ENCODE measurements at regions not wholly inside any gene's neighbourhood (a gene's known extent, or its start where the extent isn't known, plus 50 kb on each side); places are given as distances from the start of the nearest gene placed in this dataset.

DNA sequence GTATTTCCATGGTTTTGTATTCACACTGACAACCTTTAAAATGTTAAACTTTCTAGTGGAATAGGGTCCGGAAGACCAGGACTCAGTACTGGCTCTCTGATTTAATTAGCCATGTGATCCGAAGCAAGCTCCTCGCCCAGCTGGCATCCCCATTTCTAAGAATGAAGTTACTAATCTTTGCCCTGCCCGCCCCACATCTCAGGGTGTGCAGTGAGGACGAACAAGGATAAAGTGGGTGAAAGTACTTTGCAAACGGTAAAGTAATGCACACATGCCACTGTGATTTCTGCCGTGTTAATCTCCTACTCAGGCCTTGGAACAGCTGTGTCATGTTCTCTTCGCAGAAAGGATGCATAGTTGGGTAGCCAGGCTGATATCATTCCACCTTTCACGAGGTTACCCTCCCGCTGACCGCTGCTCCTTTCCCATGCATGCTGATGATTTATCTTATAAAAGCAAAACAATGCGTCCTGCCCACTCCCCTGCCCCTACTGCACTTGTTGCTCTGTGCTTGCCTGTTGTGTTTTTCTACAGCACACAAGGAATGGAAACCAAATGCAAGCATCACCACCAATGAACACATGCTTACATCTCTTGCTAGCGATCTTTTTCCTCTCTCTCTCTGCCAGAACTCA, 539.0 kb downstream of the EFNB2 start:
- H3K79me2 ChIP-seq (replicated peaks; ENCODE audit: insufficient read depth), result no peaks in the 10 kb centered on the region
- no peak overlapping the region for H3K4me2 ChIP-seq
- H3K4me1 ChIP-seq (ENCODE audit: insufficient read depth), result no peaks in the 10 kb centered on the region
- no peaks in the 10 kb centered on the region for H3K36me3 ChIP-seq (ENCODE audit: insufficient read depth)
- DNase-seq (ENCODE audit: low spot score) (no peak), ATAC-seq (no peak)
- Mint-ChIP-seq H3K4me3 (no peak overlapping the region), H3K27me3 (ENCODE audit: insufficient read depth, low read depth, poor library complexity) (peaks cover 3% of the 10 kb centered on the region), H3K4me1 (no peaks in the 10 kb centered on the region; the same call in 2 of the 3 replicates), H3K27ac (no peak overlapping the region), H3K9me3 (no peaks in the 10 kb centered on the region; the same call in 2 of the 3 replicates), H3K36me3 (ENCODE audit: low read depth) (no peaks in the 10 kb centered on the region)
- H2AFZ ChIP-seq, result no peak overlapping the region
- no peak overlapping the region for H3K27ac ChIP-seq (ENCODE audit: low read depth)
- no peak overlapping the region for H3K4me3 ChIP-seq
- H3K27me3 ChIP-seq (ENCODE audit: insufficient read depth), result no peaks in the 10 kb centered on the region
- H3K9me2 ChIP-seq (ENCODE audit: insufficient read depth), result no peaks in the 10 kb centered on the region
- TF ChIP-seq STAT1 (IDR thresholded peaks at IDR 0.05; ENCODE audit: unreplicated experiment) (no peak), ZNF114 (CRISPR knock-in tag; IDR thresholded peaks at IDR 0.05) (no peak), ZNF331 (CRISPR knock-in tag; IDR thresholded peaks at IDR 0.05; ENCODE audit: low read depth) (no peak), JUNB (IDR thresholded peaks at IDR 0.05; ENCODE audit: unreplicated experiment) (no peak), CREB1 (CRISPR knock-in tag; IDR thresholded peaks at IDR 0.05; ENCODE audit: low read depth) (no peak), EZH2phosphoT487 (IDR thresholded peaks at IDR 0.05; ENCODE audit: unreplicated experiment) (no peak), NANOG (IDR thresholded peaks at IDR 0.05; ENCODE audit: borderline replicate concordance) (no peak), EZH2 (IDR thresholded peaks at IDR 0.05; ENCODE audit: low read depth, unreplicated experiment) (no peak), POLR2AphosphoS5 (IDR thresholded peaks at IDR 0.05; ENCODE audit: low read depth) (no peak)
- TF ChIP-seq, protein P1, sequence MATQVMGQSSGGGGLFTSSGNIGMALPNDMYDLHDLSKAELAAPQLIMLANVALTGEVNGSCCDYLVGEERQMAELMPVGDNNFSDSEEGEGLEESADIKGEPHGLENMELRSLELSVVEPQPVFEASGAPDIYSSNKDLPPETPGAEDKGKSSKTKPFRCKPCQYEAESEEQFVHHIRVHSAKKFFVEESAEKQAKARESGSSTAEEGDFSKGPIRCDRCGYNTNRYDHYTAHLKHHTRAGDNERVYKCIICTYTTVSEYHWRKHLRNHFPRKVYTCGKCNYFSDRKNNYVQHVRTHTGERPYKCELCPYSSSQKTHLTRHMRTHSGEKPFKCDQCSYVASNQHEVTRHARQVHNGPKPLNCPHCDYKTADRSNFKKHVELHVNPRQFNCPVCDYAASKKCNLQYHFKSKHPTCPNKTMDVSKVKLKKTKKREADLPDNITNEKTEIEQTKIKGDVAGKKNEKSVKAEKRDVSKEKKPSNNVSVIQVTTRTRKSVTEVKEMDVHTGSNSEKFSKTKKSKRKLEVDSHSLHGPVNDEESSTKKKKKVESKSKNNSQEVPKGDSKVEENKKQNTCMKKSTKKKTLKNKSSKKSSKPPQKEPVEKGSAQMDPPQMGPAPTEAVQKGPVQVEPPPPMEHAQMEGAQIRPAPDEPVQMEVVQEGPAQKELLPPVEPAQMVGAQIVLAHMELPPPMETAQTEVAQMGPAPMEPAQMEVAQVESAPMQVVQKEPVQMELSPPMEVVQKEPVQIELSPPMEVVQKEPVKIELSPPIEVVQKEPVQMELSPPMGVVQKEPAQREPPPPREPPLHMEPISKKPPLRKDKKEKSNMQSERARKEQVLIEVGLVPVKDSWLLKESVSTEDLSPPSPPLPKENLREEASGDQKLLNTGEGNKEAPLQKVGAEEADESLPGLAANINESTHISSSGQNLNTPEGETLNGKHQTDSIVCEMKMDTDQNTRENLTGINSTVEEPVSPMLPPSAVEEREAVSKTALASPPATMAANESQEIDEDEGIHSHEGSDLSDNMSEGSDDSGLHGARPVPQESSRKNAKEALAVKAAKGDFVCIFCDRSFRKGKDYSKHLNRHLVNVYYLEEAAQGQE (IDR thresholded peaks at IDR 0.05; ENCODE audit: unreplicated experiment), result no peak
- TF ChIP-seq, protein P2, sequence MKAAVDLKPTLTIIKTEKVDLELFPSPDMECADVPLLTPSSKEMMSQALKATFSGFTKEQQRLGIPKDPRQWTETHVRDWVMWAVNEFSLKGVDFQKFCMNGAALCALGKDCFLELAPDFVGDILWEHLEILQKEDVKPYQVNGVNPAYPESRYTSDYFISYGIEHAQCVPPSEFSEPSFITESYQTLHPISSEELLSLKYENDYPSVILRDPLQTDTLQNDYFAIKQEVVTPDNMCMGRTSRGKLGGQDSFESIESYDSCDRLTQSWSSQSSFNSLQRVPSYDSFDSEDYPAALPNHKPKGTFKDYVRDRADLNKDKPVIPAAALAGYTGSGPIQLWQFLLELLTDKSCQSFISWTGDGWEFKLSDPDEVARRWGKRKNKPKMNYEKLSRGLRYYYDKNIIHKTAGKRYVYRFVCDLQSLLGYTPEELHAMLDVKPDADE (IDR thresholded peaks at IDR 0.05), result no peak
- TF ChIP-seq, protein P3, sequence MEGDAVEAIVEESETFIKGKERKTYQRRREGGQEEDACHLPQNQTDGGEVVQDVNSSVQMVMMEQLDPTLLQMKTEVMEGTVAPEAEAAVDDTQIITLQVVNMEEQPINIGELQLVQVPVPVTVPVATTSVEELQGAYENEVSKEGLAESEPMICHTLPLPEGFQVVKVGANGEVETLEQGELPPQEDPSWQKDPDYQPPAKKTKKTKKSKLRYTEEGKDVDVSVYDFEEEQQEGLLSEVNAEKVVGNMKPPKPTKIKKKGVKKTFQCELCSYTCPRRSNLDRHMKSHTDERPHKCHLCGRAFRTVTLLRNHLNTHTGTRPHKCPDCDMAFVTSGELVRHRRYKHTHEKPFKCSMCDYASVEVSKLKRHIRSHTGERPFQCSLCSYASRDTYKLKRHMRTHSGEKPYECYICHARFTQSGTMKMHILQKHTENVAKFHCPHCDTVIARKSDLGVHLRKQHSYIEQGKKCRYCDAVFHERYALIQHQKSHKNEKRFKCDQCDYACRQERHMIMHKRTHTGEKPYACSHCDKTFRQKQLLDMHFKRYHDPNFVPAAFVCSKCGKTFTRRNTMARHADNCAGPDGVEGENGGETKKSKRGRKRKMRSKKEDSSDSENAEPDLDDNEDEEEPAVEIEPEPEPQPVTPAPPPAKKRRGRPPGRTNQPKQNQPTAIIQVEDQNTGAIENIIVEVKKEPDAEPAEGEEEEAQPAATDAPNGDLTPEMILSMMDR (conservative IDR thresholded peaks at IDR 0.05; ENCODE audit: low read depth in 2 of 2), result no peak
- TF ChIP-seq, protein P4, sequence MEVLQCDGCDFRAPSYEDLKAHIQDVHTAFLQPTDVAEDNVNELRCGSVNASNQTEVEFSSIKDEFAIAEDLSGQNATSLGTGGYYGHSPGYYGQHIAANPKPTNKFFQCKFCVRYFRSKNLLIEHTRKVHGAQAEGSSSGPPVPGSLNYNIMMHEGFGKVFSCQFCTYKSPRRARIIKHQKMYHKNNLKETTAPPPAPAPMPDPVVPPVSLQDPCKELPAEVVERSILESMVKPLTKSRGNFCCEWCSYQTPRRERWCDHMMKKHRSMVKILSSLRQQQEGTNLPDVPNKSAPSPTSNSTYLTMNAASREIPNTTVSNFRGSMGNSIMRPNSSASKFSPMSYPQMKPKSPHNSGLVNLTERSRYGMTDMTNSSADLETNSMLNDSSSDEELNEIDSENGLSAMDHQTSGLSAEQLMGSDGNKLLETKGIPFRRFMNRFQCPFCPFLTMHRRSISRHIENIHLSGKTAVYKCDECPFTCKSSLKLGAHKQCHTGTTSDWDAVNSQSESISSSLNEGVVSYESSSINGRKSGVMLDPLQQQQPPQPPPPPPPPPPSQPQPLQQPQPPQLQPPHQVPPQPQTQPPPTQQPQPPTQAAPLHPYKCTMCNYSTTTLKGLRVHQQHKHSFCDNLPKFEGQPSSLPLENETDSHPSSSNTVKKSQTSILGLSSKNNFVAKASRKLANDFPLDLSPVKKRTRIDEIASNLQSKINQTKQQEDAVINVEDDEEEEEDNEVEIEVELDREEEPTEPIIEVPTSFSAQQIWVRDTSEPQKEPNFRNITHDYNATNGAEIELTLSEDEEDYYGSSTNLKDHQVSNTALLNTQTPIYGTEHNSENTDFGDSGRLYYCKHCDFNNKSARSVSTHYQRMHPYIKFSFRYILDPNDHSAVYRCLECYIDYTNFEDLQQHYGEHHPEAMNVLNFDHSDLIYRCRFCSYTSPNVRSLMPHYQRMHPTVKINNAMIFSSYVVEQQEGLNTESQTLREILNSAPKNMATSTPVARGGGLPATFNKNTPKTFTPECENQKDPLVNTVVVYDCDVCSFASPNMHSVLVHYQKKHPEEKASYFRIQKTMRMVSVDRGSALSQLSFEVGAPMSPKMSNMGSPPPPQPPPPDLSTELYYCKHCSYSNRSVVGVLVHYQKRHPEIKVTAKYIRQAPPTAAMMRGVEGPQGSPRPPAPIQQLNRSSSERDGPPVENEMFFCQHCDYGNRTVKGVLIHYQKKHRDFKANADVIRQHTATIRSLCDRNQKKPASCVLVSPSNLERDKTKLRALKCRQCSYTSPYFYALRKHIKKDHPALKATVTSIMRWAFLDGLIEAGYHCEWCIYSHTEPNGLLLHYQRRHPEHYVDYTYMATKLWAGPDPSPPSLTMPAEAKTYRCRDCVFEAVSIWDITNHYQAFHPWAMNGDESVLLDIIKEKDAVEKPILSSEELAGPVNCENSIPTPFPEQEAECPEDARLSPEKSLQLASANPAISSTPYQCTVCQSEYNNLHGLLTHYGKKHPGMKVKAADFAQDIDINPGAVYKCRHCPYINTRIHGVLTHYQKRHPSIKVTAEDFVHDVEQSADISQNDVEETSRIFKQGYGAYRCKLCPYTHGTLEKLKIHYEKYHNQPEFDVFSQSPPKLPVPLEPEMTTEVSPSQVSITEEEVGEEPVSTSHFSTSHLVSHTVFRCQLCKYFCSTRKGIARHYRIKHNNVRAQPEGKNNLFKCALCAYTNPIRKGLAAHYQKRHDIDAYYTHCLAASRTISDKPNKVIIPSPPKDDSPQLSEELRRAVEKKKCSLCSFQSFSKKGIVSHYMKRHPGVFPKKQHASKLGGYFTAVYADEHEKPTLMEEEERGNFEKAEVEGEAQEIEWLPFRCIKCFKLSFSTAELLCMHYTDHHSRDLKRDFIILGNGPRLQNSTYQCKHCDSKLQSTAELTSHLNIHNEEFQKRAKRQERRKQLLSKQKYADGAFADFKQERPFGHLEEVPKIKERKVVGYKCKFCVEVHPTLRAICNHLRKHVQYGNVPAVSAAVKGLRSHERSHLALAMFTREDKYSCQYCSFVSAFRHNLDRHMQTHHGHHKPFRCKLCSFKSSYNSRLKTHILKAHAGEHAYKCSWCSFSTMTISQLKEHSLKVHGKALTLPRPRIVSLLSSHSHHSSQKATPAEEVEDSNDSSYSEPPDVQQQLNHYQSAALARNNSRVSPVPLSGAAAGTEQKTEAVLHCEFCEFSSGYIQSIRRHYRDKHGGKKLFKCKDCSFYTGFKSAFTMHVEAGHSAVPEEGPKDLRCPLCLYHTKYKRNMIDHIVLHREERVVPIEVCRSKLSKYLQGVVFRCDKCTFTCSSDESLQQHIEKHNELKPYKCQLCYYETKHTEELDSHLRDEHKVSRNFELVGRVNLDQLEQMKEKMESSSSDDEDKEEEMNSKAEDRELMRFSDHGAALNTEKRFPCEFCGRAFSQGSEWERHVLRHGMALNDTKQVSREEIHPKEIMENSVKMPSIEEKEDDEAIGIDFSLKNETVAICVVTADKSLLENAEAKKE (CRISPR knock-in tag; IDR thresholded peaks at IDR 0.05), result no peak
- no peaks in the 10 kb centered on the region for H4K20me1 ChIP-seq (replicated peaks; ENCODE audit: insufficient read depth)
- H3F3A ChIP-seq (replicated peaks; ENCODE audit: low read depth), result no peaks in the 10 kb centered on the region

Data from GM23338 (cell line).